HG02852 (cell line): ENCODE measurements at regions not wholly inside any gene's neighbourhood (a gene's known extent, or its start where the extent isn't known, plus 50 kb on each side); places are given as distances from the start of the nearest gene placed in this dataset.
"Not testable (repeated sequence)": the region's sequence is repeated elsewhere in the genome, so short reads cannot be mapped to it uniquely, and the experiment has no call there.

Source experiments
- ATAC-seq: cut with Tn5 transposase; IDR thresholded peaks from one replicate; pipeline ENCODE4 v1.9.1; 2021; ENCODE audit warnings: mild to moderate bottlenecking, moderate library complexity; ENCODE audit not compliant: unreplicated experiment

GRCh38 chr10:60479305-60480020, 89.8 kb upstream of the ANK3 start:
- ATAC-seq: no peak

DNA sequence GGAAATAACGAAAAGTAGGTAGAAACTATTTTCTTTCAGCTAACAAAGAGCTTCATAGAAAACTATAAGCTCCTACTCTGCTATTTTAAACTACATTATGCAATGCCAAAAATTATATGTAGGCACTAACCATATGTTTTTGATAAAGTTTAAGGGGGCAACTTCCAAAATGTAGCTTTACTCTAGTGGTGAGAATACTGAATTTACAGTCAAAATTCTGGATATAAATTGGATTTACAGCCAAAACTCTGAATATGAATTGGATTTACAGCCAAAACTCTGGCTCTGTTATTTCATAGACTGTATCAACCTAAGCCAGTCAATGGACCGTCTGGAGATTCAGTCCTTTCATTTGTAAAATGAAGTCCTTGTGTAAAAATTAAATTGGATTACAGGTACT, 86.8 kb upstream of the ANK3 start:
- ATAC-seq: no peak

DNA sequence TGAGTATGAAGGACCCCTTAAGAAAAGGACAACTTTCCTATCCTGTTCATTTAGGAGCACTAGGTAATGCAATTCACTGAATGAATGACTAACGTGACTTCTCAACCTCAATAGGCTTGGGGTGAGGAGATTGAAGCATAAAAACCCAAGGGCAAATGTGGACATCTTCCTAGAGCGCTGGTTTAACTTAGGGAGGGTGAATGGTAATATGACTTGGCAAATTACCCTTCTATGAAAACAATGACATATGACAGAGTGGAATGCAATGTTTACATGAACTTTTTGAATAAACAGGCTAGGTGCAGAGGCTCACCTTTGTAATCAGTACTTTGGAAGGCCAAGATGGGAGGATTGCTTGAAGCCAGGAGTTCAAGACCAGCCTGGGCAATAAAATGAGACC, 83.9 kb upstream of the ANK3 start:
- no peak for ATAC-seq

DNA sequence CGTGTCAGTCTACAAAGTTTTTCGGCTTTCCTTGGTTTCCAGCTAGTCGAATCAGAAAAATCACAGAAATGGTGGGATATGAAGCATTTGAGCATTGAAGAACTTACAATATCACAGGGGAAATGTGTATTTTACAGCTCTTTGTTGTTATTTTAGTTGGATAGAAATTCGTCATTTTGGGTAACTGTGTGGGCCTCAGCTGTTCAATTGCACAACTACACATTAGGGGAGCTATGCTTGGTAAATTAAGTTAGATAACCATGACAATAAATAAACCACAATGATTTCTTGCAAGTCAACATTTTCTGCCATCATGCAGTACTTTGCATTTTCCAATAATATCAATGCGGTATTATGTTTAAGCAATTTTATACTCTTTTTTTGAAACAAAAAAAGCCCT, 80.4 kb upstream of the ANK3 start:
- ATAC-seq: no peak

- ATAC-seq: not testable (repeated sequence)
These were observed 79.5 kb upstream of the ANK3 start for GRCh38 chr10:60469147-60469546.

DNA sequence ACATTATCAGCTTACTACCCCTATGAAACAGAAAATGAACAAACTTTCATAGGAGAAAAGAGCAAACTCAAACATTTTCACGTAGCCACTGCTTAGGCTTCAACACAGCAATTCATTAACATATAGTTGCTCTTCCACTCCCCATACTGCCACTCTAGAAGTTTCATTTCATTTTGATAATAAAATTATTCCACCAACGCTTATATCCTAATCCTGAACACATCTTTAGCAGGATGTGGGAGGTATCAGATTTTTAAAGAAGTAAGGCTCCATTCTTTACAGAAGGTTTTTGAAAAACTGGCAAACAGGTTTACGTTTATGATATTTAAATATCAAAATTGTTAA, 77.5 kb upstream of the ANK3 start:
- no peak for ATAC-seq

DNA sequence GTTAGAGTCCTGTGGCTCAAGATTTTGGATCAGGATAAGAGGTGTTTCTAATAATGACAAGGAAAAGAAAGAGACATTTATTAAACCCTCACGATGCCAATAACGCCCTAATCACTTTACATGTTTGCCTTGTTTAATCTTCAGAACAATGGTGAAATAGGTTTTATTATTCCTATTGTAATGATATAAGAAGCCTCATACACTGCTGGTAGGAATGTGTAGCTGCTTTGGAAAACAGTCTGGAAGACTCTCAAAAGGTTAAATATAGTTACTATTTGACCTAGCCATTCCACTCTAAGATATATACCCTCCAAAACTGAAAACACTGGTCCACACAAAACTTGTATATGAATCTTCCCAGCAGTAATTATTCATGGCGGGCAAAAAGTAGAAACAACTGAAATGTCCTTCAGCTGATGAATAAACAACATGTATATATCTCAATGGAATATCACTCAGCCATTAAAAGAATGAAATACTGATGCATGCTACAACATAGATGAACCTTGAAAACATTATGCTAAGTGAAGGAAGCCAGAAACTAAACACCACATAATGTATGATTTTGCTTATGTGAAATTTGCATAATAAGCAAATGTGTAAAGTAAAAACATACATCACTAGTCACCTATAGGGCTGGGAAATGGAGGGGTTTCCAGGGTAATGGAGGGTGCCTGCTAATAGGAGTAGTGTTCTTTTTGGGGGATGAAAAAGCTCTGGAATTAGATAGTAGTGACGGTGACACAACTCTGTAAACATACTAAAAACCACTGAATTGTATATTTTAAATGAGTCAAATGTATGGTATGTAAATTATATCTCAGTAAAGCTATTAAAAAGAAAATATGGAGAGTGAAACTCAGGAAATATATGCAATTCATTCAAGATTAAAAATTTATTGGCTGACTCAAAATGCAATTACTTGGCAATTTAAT, 76.9 kb upstream of the ANK3 start:
- ATAC-seq: no peak

GRCh38 chr10:60465801-60466200, 76.1 kb upstream of the ANK3 start:
- ATAC-seq: no peak

- no peak for ATAC-seq
These were observed 75.0 kb upstream of the ANK3 start for GRCh38 chr10:60464659-60465058.

GRCh38 chr10:60463746-60464145, 74.1 kb upstream of the ANK3 start:
- no peak for ATAC-seq

DNA sequence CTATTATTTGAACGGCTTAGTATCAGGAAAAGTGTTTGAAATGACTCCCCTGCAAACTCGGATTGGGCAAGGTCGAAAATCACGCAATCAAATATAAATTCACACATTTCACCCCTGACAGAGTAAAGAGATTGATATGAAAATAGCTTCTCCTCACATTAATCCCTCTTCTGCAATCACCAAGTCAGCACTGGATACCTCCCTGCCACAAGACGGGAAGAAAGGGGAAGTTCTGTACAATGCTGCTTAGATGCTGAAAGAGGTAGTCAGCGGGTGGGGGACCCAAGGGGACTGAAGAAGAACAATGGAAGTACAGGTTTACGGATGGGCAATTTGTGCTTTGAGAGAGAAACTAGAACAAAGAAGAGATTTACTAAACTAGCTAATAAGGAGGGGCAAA, 72.0 kb upstream of the ANK3 start:
- ATAC-seq: no peak

GRCh38 chr10:60459701-60460457, 70.2 kb upstream of the ANK3 start:
- no peak for ATAC-seq

DNA sequence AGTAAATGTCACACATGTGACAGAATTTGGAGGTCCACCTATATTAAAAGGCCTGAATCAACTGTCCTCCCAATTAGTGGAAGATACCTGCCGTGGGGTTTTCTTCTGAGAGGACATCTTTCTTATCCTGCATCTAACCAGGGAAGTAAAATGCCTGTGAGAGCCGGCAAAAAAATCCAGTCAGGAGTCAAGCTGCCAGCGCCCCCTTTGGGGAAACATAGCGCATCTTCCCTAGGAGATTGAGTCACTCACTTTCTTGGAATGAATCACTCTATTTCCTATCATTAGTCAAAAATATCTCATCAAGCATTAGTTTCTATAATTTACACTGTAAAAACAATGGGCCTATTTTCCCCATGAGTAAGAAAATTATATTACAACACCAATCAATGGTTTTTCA, 66.4 kb upstream of the ANK3 start:
- ATAC-seq: no peak

DNA sequence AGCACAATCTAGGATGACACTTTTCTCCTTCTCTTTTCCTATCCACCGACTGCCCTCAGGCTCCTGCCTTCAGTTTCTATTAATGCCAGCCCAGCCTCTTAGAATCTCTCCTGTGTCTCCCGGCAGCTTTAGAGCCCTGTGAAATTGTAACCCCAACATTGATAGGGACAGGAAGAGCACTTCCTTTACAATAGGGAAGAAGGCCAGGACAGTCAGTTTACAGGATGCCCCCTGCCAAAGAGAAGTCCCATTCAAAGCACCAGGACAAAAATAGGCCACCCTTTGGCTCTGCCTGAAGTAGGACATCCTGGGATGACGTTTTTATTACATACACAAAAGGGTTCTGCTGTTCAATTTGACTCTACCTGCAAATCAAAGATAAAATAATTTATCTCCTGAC, 64.7 kb upstream of the ANK3 start:
- no peak for ATAC-seq

DNA sequence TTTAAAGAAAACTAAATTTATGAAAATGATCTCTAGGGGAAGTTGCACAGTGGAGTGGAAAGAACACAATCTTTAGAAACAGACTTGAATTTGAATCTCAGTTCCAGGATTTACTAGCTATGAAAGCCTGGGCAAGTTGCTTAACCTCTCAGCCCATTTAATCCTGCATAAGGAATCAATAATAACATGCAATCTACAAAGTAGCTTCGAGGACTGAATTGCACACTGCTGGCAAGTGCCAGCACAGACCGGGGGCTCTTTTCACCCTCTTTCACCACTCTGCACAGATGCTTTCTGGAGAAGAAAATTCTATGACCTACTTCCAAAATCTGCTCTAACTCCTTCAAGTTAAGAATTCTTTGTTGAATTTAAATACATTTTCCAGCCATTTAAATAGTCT, 63.4 kb upstream of the ANK3 start:
- no peak for ATAC-seq

DNA sequence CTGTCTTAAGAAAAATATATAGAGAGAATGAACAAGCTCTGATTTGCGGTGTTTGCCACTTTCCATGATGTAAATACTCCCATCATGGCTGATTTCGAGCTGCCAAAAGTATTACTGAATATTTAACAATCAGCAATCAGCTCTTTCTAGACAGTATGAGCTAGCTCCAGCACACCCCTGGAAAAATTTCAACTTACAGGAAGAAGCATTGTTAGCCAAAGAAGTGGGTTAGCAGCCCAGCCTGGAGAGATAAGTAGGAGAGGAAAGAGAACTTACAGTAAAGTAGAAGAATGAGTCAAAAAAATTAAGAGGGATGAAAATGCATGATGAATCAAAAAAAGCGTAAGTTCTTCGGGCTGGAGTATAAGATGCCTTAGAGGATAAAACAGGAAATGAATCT, 60.6 kb upstream of the ANK3 start:
- ATAC-seq: no peak

DNA sequence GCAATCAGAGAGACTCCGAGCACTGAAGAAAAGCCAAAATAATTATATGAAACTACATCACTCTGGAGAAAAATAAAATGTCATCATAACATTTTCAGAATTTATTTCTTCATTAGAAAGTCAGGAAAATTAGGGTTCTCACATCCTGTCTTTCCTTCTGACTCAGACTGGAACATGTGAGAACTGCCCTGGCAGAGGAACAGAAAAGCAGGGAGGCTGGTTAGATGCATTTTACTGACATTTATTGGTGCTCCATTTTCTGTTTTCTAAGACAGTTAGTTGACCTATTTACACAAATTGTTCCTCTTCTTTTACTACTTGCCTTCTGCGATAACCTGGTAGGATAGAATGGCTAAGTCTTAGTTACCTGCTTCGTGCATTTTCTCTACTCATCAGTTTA, 58.6 kb upstream of the ANK3 start:
- ATAC-seq: no peak

- no peak for ATAC-seq
These were observed 57.2 kb upstream of the ANK3 start for GRCh38 chr10:60446851-60447250.

DNA sequence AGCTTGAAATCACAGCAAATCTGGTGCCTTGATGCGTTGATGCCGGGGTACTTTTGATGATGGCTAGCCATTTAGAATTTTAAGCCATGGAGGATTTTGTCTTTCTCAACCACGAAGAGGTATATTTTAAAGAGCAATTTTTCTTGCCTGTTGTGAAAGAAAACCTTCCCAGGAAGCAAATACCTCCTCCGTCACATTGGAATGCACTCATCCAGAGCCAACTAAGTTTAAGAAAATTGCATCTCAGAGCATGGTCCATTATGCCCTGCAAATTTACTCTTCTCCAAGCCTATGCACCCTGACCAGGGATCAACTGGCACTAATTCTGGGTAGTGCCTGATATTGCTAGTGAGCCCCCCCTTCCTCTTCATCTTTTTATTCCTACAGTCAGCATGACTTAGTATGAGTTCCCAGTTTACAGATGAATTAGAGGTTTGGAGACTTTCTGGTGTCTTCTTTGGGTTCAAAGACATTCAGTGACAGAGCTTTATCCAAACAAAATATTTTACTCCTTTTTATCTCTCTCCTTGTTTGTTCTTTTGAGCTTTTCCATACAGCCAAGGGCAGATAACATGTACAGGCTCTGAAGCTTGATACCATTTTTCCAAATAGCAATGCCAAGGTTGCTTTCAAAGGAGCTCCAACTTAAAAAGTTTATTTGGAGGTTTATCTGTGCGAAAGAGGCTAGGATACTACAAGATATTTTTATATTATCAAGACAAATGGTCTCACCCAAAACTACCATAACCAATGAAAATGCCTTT, 56.6 kb upstream of the ANK3 start:
- ATAC-seq: no peak

GRCh38 chr10:60444494-60445064, 54.9 kb upstream of the ANK3 start:
- no peak for ATAC-seq

- ATAC-seq: no peak
These were observed 53.7 kb upstream of the ANK3 start for GRCh38 chr10:60443346-60443745.
